ENCODE measurements at regions not wholly inside any gene's neighbourhood (a gene's known extent, or its start where the extent isn't known, plus 50 kb on each side); places are given as distances from the start of the nearest gene placed in this dataset.

DNA sequence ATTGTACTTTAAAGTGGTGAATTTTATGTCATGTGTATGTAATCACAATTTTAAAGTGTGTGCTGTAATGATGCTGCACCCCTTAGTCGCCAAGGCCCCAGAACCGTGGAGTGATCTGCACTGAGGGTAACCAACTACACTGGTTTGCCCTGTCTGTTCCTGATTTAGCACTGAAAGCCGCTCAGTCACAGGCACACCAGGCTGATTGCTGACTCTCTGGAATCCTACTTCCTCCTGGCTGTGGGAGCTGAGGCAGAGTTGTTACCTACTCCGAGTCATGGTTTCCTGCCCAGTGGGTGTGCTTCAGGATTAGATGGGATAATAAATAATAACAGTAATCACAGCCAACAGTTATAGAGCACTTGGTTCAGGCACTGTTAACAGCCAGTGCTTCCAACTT lies 645.4 kb downstream of the BCOR start:
- DNase-seq: no peak

DNA sequence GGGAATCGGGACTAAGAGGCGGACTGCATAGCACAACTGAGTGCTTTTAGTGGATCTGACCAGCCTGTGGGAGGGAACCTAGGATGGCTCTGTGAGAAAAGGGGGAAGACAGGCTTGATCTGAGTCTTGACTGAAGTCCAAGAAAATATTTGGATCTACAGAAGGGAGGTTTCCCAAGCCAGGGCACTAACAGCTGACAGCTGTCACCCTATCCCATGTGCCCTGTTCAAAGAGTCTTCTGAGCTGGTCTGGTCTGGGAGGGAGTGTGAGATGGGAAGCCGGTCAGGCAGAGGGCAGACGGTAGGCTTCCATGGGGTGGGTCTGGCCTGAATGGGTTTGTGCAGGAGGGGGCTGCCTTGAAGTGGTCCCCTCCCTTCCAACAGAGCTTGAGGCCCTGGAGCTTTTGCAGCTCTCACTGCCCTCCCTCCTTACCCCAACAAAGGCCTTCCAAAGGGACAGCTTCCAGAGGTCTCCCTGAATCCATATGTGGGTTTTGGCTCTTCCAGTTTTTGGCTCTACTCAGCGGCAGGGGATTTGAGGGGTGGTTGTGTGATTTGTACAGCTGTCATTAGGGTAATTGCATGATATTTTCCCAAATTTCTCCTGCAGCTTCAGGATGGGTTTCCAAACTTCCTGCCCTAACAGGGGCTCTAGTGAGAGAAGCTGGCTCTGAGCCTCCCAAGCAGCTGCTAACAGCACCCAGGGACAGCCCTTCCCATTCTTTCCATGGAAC lies 643.7 kb downstream of the BCOR start:
- no peak for DNase-seq

DNA sequence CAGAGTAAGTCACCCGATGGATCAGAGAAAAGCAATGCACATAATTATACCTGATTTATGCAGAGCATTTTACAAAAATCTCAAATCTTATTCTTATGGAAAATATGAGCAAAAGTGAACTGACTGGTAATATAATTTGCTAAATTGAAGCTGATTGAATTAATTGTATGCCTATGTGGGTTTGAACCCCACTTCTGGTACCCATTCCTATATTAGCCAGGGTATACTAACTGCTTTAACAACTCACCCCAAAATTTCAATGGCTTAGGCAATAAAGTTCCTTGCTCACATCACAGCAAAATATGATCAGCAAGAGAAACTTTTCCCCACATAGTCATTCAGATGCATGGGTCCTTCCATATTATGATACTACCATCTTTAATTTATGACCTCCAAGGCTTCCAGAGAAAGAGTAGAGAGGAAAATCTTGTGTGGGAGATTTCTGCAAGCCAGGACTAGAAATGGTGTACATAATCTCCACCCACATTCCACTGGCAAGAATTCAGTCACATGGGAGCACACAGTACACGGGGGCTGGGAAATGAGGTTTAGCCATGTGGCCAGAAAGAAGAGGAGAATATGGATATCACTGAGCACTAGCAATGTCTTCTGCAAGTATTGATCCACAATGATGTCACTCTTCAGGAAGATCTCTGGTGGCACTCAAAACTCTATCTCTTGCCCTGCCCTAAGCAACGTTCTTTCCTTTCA lies 640.7 kb downstream of the BCOR start:
- DNase-seq: no peak

DNA sequence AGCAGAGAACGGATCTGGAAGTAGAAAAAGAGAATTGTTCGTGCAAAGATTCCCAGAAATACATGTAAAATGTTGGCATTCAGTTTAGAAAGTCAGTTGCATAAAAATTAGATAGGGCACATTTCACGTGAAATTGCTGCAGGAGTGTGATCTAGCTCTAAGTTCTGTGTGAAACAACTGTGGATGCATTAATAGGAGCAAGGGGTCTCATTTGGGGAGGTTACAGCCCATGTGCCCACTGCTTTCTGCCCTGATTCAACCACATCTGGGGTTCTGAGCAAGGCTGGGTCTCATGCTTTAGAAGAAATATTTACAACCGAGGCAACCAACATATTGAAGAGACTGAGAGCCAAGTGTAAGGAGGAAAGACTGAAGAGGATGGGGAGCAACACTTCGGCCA lies 639.0 kb downstream of the BCOR start:
- DNase-seq: no peak

DNA sequence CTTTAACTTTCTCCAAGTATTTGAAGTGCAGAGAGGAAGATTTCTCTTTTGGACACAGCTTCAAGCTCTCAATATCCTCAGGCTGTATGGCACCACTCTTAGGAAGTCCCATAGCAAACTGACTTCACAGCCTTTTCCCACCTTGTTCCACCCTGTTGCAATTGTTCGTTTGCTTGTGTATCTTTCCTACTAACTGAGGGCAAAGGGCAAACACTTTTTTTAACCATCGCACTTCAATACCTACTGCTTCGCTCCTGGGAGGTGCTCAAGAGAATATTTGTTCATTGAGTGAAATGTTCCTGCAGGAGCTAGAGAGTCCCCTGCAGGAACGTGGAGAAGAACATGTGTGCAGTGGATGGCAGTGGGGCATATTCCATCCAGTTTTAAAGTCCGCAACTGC lies 638.6 kb downstream of the BCOR start:
- DNase-seq: no peak

DNA sequence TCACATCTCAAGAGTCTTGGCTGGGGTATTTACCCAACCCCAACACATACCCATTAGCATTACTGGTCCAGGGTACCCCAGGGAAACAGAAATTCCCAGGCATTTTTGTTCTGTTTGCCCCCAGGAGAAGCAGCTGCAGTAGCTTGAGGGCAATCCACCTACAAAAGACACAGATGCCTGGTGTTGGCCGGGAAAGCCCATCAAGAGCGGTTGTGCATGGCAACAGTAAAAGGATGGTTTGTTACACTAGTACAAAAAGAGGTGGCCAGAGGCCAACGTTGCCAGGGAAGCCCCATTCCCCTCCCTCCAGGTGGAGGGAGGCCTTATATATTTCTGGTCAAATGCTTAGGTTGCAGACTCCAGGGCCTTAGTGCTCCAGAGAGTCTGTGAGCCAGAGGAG lies 637.8 kb downstream of the BCOR start:
- DNase-seq: no peak

DNA sequence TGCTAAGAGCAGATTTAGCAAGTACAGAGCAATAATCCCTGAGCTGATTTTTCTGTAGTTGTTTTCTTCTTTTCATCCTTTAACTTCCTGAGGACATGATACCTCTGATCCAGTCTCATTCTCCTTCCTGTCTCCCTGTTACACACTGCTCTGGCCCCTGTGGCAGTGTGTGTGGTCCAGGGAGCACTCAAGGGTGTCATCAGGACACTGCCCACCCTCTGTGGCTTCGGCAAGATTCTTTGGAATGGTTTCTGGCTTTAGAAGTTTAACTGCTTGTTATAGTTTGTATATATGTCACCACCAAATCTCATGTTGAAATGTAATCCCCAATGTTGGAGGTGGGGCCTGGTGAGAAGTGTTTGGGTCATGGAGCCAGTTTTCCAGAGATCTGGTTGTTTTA lies 637.3 kb downstream of the BCOR start:
- no peak for DNase-seq

DNA sequence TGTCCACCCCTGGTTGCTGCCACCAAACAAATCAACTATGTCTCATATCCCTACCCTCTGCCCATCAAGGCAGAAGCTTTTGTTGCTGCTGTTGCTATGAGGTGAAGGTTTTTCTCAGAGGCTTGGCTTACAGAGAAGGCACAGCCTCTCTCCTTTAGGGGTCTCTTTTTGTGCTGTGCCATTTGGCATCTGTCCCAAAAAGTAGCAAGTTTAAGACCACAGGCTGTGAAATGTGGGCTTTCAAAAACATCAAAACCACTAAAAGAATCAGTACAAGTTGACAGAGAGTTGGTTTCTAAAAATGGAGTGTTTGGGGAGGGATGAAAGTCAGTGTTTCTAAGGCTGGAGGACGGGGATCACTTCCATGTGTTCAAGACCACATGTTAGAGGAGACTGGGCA lies 634.9 kb downstream of the BCOR start:
- no peak for DNase-seq

DNA sequence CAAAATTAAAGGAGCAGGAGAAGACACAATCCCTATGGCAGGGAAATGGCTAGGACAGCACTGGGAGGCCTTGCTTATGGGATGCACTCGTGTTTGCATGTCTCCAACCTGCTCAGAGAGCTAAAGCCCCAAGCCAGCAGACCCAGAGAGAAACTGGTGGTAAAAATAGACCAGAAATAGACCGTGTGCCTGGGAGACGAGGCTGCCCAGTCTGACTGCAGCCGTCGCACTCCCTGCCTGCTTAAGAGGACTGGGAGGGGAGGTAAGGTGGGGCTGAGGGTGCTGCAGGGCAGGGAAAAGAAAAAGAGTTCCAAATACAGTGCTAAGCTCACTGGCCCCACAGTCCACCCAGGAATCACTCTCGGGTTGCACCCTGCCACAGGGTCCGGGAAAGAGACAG lies 633.5 kb downstream of the BCOR start:
- no peak for DNase-seq

DNA sequence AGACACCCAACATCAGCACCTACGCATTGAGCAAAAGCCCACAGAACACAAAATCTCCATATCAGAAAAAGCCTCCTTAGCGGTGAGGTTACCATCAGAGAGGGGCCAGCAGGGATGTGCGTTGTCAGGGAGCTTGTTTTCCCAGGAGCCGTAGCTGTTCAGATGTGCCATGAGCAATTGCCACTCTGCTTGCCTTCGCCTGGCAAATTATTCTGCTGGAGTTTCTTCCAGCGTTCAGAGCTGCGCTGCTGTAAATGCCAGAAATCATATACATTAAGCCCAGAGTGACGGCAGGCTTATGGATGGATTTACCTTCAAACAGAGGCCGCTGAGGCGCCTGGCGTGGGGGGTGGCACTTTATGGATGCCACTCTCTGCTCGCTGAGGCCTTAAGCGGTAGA lies 632.3 kb downstream of the BCOR start:
- DNase-seq: no peak

DNA sequence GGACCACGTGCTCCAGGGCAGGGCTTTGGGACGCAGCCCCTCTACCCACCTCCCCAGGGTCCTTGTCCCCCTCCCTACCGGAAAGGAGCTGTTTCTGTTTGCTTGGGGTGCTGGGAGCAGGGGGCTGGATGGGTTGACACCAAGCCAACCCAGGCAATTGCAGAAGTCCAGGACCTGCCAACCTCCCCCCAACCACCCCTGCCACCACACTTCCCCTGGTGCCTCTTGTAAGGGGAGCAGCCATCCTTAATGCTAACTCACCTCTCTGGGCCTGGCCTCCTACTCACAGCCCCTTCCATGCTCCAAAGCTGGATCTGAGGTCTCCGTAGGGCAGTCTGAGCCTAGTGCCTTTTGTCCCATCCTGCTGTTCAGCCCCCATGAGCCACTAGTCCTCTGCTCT lies 631.9 kb downstream of the BCOR start:
- DNase-seq: no peak

DNA sequence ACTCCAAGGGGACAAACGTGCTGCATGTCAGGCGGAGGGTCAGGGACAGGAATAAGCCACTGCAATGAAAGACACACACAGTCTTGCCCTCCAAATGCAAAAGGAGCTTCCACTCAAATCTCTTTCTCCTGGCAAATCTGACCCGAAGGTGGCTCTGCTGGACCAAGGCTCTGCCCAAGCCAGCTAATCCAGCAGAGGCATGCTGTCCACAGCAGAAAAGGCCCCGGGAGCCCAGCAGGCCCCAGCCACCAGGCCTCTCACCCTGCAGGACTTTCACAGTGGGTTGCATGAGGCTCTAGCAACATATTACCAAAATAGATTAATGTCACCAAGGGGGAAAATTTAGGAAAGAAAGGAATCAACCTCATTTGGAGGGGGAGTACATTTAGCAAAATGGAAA lies 628.6 kb downstream of the BCOR start:
- no peak for DNase-seq

DNA sequence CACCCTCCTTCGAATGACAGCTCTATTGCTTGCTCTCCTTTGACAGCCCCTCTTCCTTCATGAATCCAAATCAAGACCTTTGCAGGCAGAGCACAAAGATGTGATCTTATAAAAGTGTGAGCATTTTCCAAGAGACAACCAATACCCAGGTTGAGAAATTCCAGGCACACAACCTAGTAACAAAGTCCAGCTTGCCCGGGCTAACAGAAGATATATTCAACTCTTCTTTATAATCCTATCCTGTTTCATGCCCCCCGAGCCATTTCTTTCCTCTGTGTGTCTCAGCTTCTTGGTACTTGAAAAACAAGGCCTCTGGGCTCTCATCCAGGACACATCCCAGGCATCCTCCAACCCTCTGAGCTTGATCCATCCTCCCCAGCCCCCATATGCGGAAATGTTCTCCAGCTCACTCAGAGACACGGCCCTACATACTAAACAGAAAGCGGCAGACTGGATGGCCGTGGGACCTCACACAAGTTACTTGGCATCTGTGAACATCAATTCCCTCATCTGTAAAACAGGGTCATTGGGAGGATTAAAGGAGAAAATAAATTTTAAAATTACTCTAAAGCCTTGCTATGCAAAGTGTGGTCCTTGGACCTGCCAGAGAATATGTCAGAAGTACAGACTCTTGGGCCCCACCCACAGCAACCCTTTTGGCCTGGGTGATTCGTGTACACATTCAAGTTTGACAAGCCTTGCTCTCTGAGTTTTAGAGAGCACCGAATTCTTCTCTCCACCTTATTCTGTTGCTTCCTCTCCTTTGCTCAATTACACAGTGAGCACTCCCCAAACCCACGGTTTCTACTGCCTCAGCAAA lies 627.0 kb downstream of the BCOR start:
- DNase-seq: no peak

DNA sequence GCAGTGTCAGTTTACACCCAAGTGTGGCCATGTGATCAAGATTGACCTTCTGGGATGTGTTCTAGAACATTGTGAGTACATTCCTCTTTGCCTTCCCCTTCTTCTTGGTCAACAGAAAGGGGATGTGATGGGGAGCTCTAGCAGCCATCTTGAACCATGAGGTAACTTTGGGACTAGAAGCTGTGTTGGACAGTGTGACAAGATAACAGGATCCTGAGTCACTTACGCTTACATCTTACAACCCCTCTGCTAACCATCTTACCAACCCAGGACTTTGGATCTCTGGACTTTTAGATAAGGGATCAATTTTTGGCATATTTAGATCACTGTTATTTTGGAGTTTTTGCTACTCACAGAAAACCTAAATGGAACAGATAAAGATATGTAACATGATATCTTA lies 625.6 kb downstream of the BCOR start:
- DNase-seq: no peak

DNA sequence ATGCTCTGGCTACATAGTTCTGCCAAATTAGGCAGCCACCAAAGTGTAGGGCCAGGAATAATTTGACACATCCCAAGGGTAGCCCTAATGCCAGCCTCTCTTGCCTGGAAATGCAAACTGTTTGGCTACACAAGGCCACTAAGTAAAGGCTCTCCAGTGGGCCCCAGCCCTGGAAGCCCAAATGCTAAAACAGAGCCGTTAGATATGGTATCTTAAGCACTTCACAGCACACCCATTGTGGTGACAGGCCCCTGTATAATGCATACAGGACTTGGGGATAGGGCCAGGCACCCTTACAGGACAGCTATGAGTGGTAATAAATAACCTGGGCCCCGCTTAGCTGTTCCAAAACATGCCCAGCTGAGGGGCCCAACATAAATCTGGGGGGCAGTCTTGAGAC lies 623.9 kb downstream of the BCOR start:
- DNase-seq: no peak

DNA sequence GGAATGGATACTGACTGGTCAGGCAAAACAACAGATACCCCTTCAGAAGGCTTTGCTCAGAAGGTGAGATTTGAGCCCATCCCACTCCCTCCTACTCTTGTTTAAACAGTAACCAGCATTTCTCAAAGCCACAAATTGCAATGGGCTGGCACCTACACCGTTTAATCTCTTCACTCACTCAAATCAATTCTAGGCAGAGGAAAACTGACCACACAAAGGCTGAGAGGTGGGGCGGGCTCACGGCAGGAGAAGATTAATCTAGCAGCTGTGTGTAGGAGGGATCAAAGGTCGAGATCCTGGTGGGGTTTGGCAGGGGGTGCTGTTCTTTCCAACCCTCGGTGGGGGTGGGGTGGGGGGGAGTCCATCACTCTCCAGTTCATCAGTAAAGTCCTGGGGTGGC lies 622.4 kb downstream of the BCOR start:
- no peak for DNase-seq

DNA sequence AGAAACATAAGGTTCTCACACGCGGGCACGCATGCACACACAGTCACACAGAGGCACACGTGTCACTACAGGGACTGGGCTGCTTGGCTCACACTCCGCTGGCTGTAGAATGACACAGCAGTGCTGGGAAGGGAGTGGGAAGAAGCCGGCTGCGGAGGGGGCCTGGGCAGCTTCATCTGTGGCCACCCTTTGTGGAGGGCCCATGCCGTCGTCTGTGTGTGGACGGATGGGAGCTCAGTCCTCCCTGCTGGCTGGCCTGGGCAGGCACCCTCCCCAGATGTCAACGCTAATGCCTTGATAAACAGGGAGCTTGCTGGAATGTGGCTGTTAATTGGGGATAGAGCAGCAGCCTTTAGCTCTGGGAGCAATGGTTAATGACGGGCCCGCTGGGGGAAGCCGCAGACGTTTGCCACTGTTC lies 621.1 kb downstream of the BCOR start:
- DNase-seq: no peak

DNA sequence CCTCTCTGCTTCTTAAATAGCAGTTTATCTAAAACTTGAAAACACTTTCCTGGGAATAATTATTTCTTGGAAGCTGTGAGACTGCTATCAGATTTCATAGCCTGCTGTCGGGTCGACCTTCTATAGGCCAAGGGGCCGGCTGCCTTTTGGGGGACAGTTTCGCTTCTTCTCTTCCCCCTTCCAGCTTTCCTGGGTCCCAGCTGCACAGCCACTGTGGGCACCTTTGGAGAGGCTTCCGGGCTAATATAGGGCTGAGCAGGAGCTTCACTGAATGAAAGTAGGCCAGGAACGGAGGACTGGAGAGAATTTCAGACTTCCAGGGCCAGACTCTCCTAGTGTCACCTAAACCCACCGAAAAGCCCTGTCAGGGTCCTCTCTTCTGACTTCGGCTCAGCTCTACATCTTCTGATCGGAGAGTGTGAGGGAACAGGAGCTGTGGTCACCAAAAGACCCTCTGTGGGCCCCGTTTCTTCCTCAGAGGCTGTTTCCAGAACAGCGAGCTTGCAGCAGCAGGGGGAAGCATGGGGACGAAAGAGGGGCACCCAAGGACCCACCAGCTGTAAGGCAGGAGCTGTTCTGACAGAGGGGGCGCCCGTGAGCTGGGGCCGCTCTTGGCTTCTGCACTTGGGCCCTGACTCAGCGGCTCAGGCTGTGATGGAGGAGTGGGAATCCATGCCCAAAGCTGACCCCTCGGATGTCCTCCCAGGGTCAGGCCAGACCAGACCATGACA lies 620.6 kb downstream of the BCOR start:
- DNase-seq: no peak

DNA sequence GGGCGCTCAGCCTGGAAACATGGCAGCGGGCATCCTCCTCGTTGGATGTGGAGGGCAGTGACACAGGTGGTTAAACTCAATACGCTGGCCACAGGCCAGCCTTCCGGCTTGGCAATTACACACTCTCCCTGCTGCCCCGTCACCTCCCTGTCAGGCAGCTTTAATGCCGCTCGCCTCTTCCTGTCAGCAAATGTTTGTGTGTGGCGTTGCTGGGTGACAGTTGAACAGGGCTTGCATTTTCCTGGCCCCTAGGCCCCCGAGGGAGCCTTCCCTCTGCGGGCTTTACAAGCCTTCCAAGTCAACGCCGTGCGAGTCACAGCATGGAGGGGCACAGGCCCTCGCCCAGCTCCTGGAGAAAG lies 620.0 kb downstream of the BCOR start:
- no peak for DNase-seq

DNA sequence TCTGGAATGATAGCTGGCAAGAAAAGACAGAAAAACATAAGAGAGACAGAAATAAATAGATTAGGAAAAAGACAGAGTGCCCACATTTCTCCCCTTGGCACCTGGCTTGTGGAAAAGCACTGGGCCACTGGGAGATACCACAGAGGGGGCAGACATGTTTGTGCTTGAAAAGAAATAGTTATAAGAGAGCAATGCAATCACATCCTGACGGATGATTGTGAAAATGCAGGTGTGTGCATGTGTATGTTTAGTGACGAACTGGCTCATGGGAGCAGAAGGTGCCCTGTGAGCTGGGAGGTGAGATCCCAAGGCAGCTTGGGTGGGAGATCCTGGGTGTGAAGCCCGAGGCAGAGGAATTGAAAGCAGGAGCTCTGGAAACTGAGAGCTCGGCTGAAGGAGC lies 617.9 kb downstream of the BCOR start:
- DNase-seq: no peak

DNA sequence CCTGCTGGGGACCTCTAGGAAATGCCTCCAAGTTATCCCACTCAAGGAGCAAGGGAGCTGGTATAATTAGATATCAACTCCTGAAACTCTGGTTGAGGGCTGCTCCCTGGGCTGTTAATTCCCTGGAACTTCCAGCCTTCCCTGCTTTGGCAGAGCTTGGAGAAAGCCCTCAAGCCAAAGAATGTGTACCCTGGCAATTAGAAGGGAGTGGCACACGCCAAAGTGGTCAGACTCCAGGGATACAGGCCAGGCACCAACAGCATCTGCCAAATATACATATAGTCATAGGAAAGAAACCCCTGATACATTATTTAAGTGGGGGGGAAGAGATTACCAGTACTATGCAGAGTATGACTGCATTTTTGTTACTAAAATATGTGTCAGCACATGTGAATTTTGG lies 616.8 kb downstream of the BCOR start:
- DNase-seq: no peak

DNA sequence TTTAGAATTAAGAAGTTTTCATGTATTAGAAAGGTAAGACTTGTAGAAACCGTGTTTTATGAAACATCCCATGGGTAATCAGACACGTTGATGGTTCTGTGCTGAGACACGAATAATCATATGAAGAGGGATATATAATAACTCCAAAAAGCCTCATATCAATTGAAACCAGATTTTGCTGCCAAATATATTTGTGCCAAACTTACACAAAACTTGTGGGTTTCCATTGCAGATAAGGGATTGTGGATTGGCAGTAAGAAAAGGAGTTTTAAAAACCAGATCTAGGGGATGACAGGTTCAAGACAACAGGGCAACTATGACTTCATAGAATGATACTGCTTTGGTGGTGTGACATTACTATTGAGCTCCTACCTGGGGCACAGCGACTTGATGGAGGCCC lies 616.1 kb downstream of the BCOR start:
- DNase-seq: no peak
